ENCODE measurements at regions not wholly inside any gene's neighbourhood (a gene's known extent, or its start where the extent isn't known, plus 50 kb on each side); places are given as distances from the start of the nearest gene placed in this dataset.

DNA sequence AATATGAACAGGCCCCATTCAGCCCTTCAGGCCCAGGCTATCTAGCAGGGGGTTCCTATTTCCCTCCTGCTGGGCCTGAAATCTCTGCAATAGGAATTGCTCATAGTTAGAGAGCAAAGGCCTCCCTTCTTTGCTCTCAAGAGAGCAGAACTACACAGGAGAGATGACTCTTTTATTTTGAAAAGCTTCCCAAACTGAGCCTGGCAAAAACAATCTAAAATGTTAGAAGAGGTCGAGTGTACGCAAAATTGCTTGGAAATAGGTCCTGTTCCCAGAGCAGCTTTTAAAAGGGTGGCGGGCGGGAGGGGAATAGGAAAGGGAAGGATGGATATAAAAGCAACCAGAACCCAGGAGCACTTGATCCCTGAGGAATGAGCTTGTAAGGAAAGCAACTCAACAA lies 68.4 kb upstream of the APCDD1 start:
- Mint-ChIP-seq H3K4me3 (no peak overlapping the region), H3K4me1 (peaks cover 0 to 4% of the 10 kb centered on the region in 2 experiments; a peak in 2 of 4 replicates), H3K36me3 (ENCODE audit: insufficient read depth in 1 of 3, low read depth in 3 of 3) (no peaks in the 10 kb centered on the region), H3K9me3 (no peaks in the 10 kb centered on the region; a peak in 1 of 5 replicates), H3K27ac (no peak overlapping the region), H3K27me3 (ENCODE audit: low read depth) (peaks cover 7% of the 10 kb centered on the region)
- H3K4me2 ChIP-seq (ENCODE audit: insufficient read depth, insufficient read length, low read length): no peak overlapping the region
- H3K9ac ChIP-seq (ENCODE audit: extremely low read depth, insufficient read length, low read length): no peak overlapping the region
- no peak overlapping the region for H2BK12ac ChIP-seq (ENCODE audit: insufficient read length, low read depth, low read length)
- H3T11ph ChIP-seq (ENCODE audit: low read length): no peak overlapping the region
- H4K5ac ChIP-seq (ENCODE audit: insufficient read length, low read depth, low read length): no peak overlapping the region
- H3K56ac ChIP-seq (ENCODE audit: insufficient read length, low read depth, low read length): no peak overlapping the region
- H3K23me2 ChIP-seq (ENCODE audit: insufficient read length, low read depth, low read length, poor library complexity, severe bottlenecking): no peaks in the 10 kb centered on the region
- H3K23ac ChIP-seq (ENCODE audit: insufficient read length, low read depth, low read length): no peak overlapping the region
- DNase-seq: no peak
- no CpG with 5 or more reads among the region's 4 CpGs for WGBS (ENCODE audit: extremely low coverage, insufficient read length, low lambda C conversion rate)
- H4K91ac ChIP-seq (ENCODE audit: insufficient read length, low read depth, low read length): no peak overlapping the region
- H2BK20ac ChIP-seq (ENCODE audit: low read depth, low read length, poor library complexity, severe bottlenecking): no peak overlapping the region
- H3K79me1 ChIP-seq (ENCODE audit: insufficient read depth, low read depth, low read length, poor library complexity, severe bottlenecking): no peaks in the 10 kb centered on the region
- TF ChIP-seq, protein P1, sequence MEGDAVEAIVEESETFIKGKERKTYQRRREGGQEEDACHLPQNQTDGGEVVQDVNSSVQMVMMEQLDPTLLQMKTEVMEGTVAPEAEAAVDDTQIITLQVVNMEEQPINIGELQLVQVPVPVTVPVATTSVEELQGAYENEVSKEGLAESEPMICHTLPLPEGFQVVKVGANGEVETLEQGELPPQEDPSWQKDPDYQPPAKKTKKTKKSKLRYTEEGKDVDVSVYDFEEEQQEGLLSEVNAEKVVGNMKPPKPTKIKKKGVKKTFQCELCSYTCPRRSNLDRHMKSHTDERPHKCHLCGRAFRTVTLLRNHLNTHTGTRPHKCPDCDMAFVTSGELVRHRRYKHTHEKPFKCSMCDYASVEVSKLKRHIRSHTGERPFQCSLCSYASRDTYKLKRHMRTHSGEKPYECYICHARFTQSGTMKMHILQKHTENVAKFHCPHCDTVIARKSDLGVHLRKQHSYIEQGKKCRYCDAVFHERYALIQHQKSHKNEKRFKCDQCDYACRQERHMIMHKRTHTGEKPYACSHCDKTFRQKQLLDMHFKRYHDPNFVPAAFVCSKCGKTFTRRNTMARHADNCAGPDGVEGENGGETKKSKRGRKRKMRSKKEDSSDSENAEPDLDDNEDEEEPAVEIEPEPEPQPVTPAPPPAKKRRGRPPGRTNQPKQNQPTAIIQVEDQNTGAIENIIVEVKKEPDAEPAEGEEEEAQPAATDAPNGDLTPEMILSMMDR (conservative IDR thresholded peaks at IDR 0.05): no peak
- no peaks in the 10 kb centered on the region for H3K4me1 ChIP-seq (ENCODE audit: insufficient read depth, low read length)
- H3K27me3 ChIP-seq (ENCODE audit: insufficient read depth, low read length): no peaks in the 10 kb centered on the region; the same call in none of the 2 replicates
- no peak overlapping the region for H3K4ac ChIP-seq (ENCODE audit: low read depth, low read length)
- no peak overlapping the region for H2BK5ac ChIP-seq (ENCODE audit: insufficient read length, low read length)
- H4K8ac ChIP-seq (replicated peaks; ENCODE audit: insufficient read length, low read depth, low read length): no peak overlapping the region
- no peak overlapping the region for H2BK15ac ChIP-seq (ENCODE audit: low read depth, low read length)
- no peak overlapping the region for H3K18ac ChIP-seq (ENCODE audit: insufficient read length, low read depth, low read length)
- no peak overlapping the region for H3K27ac ChIP-seq (ENCODE audit: insufficient read length, low read depth, low read length)
- no peaks in the 10 kb centered on the region for H3K9me3 ChIP-seq (ENCODE audit: control insufficient read depth, low read depth, low read length)
- H3K79me2 ChIP-seq (ENCODE audit: insufficient read depth, low read length): no peaks in the 10 kb centered on the region
- H2BK120ac ChIP-seq (ENCODE audit: low read depth, low read length, poor library complexity, severe bottlenecking): no peak overlapping the region
- H3K14ac ChIP-seq (ENCODE audit: insufficient read depth, low read length): no peak overlapping the region
- H2AFZ ChIP-seq (ENCODE audit: low read length): no peak overlapping the region
- no peaks in the 10 kb centered on the region for H4K20me1 ChIP-seq (ENCODE audit: control insufficient read depth, insufficient read depth, insufficient read length)
- H2AK5ac ChIP-seq (ENCODE audit: insufficient read length, low read length): no peak overlapping the region

All from H9 (cell line).